Gastroesophageal sphincter (tissue), 4 donors: ENCODE measurements at regions not wholly inside any gene's neighbourhood (a gene's known extent, or its start where the extent isn't known, plus 50 kb on each side); places are given as distances from the start of the nearest gene placed in this dataset.

Experiments
- ATAC-seq: fragments of 150-250 bp; one replicate; pipeline ENCODE4 v1.9.1; 2016; ENCODE audit warnings: mild to moderate bottlenecking, moderate library complexity
- H3K27ac ChIP-seq, 4 donors: fragments of 200-600 bp; sonication (generic) in 3 of 4; 1 replicate in 3 of 4; 2 replicates in 1 of 4; pipeline ENCODE4 v1.5.1; 2016 to 2019
- H3K27me3 ChIP-seq: fragments of 200-600 bp; sonication (generic); one replicate; pipeline ENCODE4 v1.5.1; 2019
- H3K36me3 ChIP-seq, 2 donors: fragments of 200-600 bp; sonication (generic); one replicate each; pipeline ENCODE4 v1.5.1; 2019; ENCODE audit warnings: control low read depth in 1 of 2
- H3K4me1 ChIP-seq, 3 donors: fragments of 200-600 bp; sonication (generic); 1 replicate in 2 of 3; 2 replicates in 1 of 3; pipeline ENCODE4 v1.5.1; 2016 to 2019; ENCODE audit warnings: control low read depth in 2 of 3
- H3K4me3 ChIP-seq, 2 donors: fragments of 200-600 bp; sonication (generic); one replicate each; pipeline ENCODE4 v1.5.1; 2019; ENCODE audit warnings: mild to moderate bottlenecking in 1 of 2, moderate library complexity in 1 of 2
- H3K9me3 ChIP-seq, 3 donors: fragments of 200-600 bp; sonication (generic); one replicate each; pipeline ENCODE4 v1.5.1; 2017 to 2019; ENCODE audit warnings: control low read depth in 2 of 3
- CTCF ChIP-seq, 4 experiments: fragments of 200-600 bp in 2 of 4; fragments of 450-650 bp in 2 of 4; sonication (generic) in 1 of 4; IDR thresholded peaks; one replicate each; pipeline ENCODE4 v1.5.1; 2017 to 2019; ENCODE audit warnings: antibody characterized with exemption in 4 of 4, mild to moderate bottlenecking in 2 of 4, moderate library complexity in 2 of 4
- EP300 ChIP-seq: sonication (generic); formaldehyde crosslinking; IDR thresholded peaks from one replicate; pipeline ENCODE4 v1.6.1; 2017; ENCODE audit warnings: antibody characterized with exemption, mild to moderate bottlenecking
- POLR2A ChIP-seq, 2 donors: fragments of 450-650 bp; IDR thresholded peaks; one replicate each; pipeline ENCODE4 v1.6.1; 2017; ENCODE audit warnings: antibody characterized with exemption in 2 of 2, mild to moderate bottlenecking in 2 of 2, moderate library complexity in 1 of 2
- POLR2AphosphoS5 ChIP-seq: sonication (generic); formaldehyde crosslinking; IDR thresholded peaks from one replicate; pipeline ENCODE4 v1.6.1; 2017; ENCODE audit warnings: antibody characterized with exemption
- WGBS, 2 donors: methylation state at CpG; one replicate each; pipeline ENCODE4 v1.1.5; 2018; ENCODE audit warnings: low coverage in 1 of 2; 5-methylcytosine and 5-hydroxymethylcytosine counted together

- TF ChIP-seq EP300 = no peak
- no peak for TF ChIP-seq POLR2AphosphoS5
- TF ChIP-seq CTCF (IDR thresholded peaks at IDR 0.05) = no peak
- no peak for TF ChIP-seq POLR2A (IDR thresholded peaks at IDR 0.05)
- Histone ChIP-seq H3K36me3 (no peaks in the 10 kb centered on the region), H3K9me3 (peaks cover 0 to 18% (median 0%) of the 10 kb centered on the region in 3 donors), H3K27me3 (no peaks in the 10 kb centered on the region), H3K4me1 (peaks cover 0 to 11% (median 0%) of the 10 kb centered on the region in 3 donors), H3K4me3 (no peak overlapping the region), H3K27ac (no peak overlapping the region)
- no peak for ATAC-seq
- WGBS, 2 donors = 40 to 52% methylated on average over 3 of the region's 3 CpGs
Observed at GRCh38 chr22:27226666-27227065, 569.3 kb downstream of the MIAT start.

DNA sequence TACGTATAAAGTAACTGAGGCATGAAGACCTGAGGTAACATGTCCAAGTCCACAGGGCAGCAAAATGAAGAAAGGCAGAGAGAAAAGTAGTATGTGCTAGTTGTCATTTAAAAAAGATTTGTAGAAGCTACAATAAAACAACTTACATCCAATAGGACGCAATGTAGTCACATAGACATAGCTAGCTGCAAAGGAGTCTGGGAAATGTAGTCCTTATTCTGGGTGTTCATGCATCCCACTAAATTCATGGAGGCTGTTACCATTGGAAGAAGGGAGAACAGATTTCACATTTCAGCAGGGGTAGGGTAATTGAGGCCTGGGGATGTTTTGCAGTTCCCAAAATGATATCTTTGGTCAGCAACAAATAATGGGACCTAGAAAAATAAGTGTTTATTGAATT lies 571.4 kb downstream of the MIAT start:
- no peaks in the 10 kb centered on the region for H3K36me3 ChIP-seq
- H3K4me3 ChIP-seq = no peak overlapping the region
- TF ChIP-seq CTCF (IDR thresholded peaks at IDR 0.05) = no peak
- no peak for TF ChIP-seq EP300
- TF ChIP-seq POLR2AphosphoS5 = no peak
- TF ChIP-seq POLR2A (IDR thresholded peaks at IDR 0.05) = no peak
- H3K27ac ChIP-seq = no peak overlapping the region
- peaks cover 0 to 11% (median 0%) of the 10 kb centered on the region in 3 donors for H3K9me3 ChIP-seq
- peaks cover 0 to 17% (median 0%) of the 10 kb centered on the region in 3 donors for H3K4me1 ChIP-seq
- 63 to 92% methylated on average over 2 of the region's 2 CpGs for WGBS, 2 donors
- ATAC-seq = no peak
- peaks cover 7% of the 10 kb centered on the region for H3K27me3 ChIP-seq

DNA sequence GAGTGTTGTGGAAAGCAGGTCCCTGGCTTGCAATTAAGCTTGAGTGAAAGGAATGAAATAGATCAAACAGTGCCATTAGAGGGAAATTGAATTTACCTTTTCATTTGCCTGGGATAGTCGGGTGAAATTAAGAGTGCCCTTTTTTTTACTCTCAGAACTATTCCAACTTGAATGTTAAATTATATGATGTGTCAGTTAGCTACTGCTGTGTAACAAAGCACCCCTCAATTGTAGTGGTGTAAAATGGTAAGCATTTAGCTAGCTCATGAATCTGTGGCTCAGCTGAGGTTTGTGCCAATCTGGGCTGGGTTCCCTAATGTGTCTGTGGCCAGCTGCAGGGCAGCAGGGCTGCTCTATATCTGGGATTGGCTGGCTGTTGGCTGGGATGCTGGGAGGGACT lies 571.4 kb downstream of the MN1 start:
- WGBS, 2 donors = 88 to 89% methylated on average over 1 of the region's 1 CpG
- H3K4me3 ChIP-seq = no peak overlapping the region
- ATAC-seq = no peak
- H3K9me3 ChIP-seq = peaks cover 0 to 11% (median 0%) of the 10 kb centered on the region in 3 donors
- peaks cover 0 to 7% (median 0%) of the 10 kb centered on the region in 3 donors for H3K4me1 ChIP-seq
- TF ChIP-seq CTCF (IDR thresholded peaks at IDR 0.05) (no peak), POLR2AphosphoS5 (no peak)
- peaks cover 7% of the 10 kb centered on the region for H3K27me3 ChIP-seq
- no peaks in the 10 kb centered on the region for H3K36me3 ChIP-seq
- no peak overlapping the region for H3K27ac ChIP-seq

DNA sequence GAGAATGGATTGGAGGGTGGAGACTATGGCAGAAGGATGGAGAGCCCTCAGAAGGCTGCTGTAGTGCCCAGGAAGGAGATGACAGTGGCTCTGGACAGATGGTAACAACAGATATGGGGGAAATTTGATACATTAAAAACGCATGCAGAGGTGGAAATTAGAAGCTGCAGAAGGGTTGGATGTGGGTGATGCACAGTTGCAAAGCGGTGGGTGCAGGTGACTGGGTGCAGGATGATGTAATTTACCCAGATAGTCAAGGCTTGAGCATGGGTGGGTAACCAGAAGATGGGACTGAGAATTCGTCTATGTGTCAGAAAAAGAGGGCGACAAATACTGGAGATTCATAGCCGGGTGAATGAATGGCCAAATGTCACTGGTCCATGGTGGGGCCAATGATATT lies 570.3 kb downstream of the MN1 start:
- TF ChIP-seq EP300 (no peak), POLR2A (IDR thresholded peaks at IDR 0.05) (no peak), POLR2AphosphoS5 (no peak), CTCF (IDR thresholded peaks at IDR 0.05) (no peak)

GRCh38 chr22:27232077-27232476 lies 569.5 kb downstream of the MN1 start:
- ATAC-seq = no peak
- H3K9me3 ChIP-seq = peaks cover 0 to 11% (median 0%) of the 10 kb centered on the region in 3 donors
- 47 to 67% methylated on average over 3 to 8 of the region's 8 CpGs for WGBS, 2 donors
- no peak for TF ChIP-seq POLR2AphosphoS5
- no peak for TF ChIP-seq CTCF (IDR thresholded peaks at IDR 0.05)
- TF ChIP-seq POLR2A (IDR thresholded peaks at IDR 0.05) = no peak
- TF ChIP-seq EP300 = no peak
- no peak overlapping the region for H3K4me3 ChIP-seq
- H3K36me3 ChIP-seq = no peaks in the 10 kb centered on the region
- H3K4me1 ChIP-seq = peaks cover 0 to 7% (median 0%) of the 10 kb centered on the region in 3 donors
- H3K27ac ChIP-seq = no peak overlapping the region
- H3K27me3 ChIP-seq = peaks cover 7% of the 10 kb centered on the region

More for the DNA sequence above, 570.3 kb downstream of the MN1 start:
- peaks cover 0 to 11% (median 0%) of the 10 kb centered on the region in 3 donors for H3K9me3 ChIP-seq
- peaks cover 7% of the 10 kb centered on the region for H3K27me3 ChIP-seq
- no peak overlapping the region for H3K27ac ChIP-seq
- no peak for ATAC-seq
- H3K36me3 ChIP-seq = no peaks in the 10 kb centered on the region
- H3K4me1 ChIP-seq = peaks cover 0 to 7% (median 0%) of the 10 kb centered on the region in 3 donors
- H3K4me3 ChIP-seq = no peak overlapping the region
- WGBS, 2 donors = 83 to 87% methylated on average over 4 to 5 of the region's 5 CpGs
